Tibial nerve (tissue), 3 donors: ENCODE measurements at regions not wholly inside any gene's neighbourhood (a gene's known extent, or its start where the extent isn't known, plus 50 kb on each side); places are given as distances from the start of the nearest gene placed in this dataset.

Source experiments
- POLR2A ChIP-seq, 2 donors: fragments of 450-650 bp; IDR thresholded peaks; one replicate each; pipeline ENCODE4 v1.6.1; 2017; ENCODE audit warnings: antibody characterized with exemption in 2 of 2, mild to moderate bottlenecking in 2 of 2, moderate library complexity in 2 of 2
- TF ChIP-seq, protein P1 (sequence below), 5 experiments: fragments of 200-600 bp in 3 of 5; fragments of 450-650 bp in 2 of 5; sonication (generic) in 3 of 5; IDR thresholded peaks; one replicate each; pipeline ENCODE4 v1.5.1; 2016 to 2019; ENCODE audit warnings: antibody characterized with exemption in 5 of 5, mild to moderate bottlenecking in 3 of 5, moderate library complexity in 2 of 5

DNA sequence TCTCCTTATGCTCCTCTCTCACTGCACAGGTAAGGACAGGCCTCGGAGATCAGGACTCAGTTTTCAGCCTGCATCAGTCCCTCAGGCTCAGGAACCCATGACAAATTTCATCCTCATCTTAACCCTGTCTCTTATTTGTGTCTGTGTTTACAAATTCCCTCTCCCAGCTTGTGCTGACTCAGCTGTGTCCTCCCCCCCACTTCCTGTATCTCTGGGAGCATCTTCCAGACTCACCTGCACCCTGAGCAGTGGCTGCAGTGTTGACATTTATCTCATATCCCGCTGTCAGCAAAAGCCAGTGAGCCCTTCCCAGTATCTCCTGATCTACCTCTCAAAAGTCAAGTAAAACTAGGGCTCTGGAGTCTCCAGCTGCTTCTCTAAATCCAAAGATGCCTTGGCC is 65.6 kb upstream of the VPREB1 start:
- TF ChIP-seq, protein P1, sequence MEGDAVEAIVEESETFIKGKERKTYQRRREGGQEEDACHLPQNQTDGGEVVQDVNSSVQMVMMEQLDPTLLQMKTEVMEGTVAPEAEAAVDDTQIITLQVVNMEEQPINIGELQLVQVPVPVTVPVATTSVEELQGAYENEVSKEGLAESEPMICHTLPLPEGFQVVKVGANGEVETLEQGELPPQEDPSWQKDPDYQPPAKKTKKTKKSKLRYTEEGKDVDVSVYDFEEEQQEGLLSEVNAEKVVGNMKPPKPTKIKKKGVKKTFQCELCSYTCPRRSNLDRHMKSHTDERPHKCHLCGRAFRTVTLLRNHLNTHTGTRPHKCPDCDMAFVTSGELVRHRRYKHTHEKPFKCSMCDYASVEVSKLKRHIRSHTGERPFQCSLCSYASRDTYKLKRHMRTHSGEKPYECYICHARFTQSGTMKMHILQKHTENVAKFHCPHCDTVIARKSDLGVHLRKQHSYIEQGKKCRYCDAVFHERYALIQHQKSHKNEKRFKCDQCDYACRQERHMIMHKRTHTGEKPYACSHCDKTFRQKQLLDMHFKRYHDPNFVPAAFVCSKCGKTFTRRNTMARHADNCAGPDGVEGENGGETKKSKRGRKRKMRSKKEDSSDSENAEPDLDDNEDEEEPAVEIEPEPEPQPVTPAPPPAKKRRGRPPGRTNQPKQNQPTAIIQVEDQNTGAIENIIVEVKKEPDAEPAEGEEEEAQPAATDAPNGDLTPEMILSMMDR (IDR thresholded peaks at IDR 0.05), result no peak
- TF ChIP-seq POLR2A (IDR thresholded peaks at IDR 0.05), result no peak
